Fibroblast of mammary gland (primary cell): ENCODE measurements at regions not wholly inside any gene's neighbourhood (a gene's known extent, or its start where the extent isn't known, plus 50 kb on each side); places are given as distances from the start of the nearest gene placed in this dataset.

ENCODE experiments used
- DNase-seq: peaks from one replicate; pipeline ENCODE4 v3.0.0-alpha.2; 2010; ENCODE audit warnings: low read depth
- H3K4me3 ChIP-seq: 2 replicates; pipeline ENCODE4 v1.5.1; 2011; ENCODE audit warnings: low read depth, mild to moderate bottlenecking, low read length, moderate library complexity; ENCODE audit not compliant: control insufficient read depth
- TF ChIP-seq, protein P1 (sequence below): conservative IDR thresholded peaks from 2 replicates; pipeline ENCODE4 v1.5.1; 2011; ENCODE audit warnings: low read depth, low read length, inconsistent platforms; ENCODE audit not compliant: control insufficient read depth, insufficient read depth

DNA sequence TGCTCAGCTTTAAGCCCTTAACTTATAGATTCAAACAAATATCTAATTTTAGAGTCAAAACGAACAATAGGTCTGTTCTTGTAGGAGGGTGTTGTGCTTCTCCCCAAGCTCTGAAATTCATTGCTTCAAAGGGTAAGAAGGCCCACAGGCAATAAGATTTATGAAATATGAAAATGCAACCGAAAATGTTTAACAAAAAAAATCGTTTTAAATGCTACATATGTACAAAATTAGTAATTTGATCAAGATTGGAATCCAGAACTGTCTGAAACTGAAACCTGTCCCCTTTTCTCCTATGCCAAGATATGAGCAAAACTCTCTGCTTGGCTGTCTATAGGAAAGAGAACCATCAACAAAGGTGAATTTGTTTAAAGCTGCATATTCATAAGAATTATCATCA is 534.3 kb downstream of the PLPP3 start:
- TF ChIP-seq, protein P1, sequence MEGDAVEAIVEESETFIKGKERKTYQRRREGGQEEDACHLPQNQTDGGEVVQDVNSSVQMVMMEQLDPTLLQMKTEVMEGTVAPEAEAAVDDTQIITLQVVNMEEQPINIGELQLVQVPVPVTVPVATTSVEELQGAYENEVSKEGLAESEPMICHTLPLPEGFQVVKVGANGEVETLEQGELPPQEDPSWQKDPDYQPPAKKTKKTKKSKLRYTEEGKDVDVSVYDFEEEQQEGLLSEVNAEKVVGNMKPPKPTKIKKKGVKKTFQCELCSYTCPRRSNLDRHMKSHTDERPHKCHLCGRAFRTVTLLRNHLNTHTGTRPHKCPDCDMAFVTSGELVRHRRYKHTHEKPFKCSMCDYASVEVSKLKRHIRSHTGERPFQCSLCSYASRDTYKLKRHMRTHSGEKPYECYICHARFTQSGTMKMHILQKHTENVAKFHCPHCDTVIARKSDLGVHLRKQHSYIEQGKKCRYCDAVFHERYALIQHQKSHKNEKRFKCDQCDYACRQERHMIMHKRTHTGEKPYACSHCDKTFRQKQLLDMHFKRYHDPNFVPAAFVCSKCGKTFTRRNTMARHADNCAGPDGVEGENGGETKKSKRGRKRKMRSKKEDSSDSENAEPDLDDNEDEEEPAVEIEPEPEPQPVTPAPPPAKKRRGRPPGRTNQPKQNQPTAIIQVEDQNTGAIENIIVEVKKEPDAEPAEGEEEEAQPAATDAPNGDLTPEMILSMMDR = no peak
- DNase-seq = no peak
- H3K4me3 ChIP-seq = no peak overlapping the region

DNA sequence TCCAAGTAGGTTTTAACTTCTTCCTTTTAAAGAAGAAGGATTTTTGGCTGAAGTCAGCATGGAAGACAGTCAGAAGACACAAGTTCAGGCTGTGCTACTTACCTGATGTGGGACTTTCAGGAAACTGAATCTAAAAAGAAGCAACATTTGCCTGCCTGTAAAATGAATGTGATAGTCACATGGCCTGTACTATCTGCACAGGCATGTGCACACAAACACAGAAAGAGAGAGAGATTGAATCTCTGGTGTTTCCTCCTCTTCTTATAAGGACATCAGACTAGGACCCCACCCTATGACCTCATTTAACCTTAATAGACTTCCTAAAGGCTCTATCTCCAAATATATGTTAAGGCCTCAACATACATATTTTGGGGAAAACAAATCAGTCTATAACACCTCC is 542.9 kb downstream of the PLPP3 start:
- no peak overlapping the region for H3K4me3 ChIP-seq
- TF ChIP-seq, protein P1 = no peak
- DNase-seq = no peak

DNA sequence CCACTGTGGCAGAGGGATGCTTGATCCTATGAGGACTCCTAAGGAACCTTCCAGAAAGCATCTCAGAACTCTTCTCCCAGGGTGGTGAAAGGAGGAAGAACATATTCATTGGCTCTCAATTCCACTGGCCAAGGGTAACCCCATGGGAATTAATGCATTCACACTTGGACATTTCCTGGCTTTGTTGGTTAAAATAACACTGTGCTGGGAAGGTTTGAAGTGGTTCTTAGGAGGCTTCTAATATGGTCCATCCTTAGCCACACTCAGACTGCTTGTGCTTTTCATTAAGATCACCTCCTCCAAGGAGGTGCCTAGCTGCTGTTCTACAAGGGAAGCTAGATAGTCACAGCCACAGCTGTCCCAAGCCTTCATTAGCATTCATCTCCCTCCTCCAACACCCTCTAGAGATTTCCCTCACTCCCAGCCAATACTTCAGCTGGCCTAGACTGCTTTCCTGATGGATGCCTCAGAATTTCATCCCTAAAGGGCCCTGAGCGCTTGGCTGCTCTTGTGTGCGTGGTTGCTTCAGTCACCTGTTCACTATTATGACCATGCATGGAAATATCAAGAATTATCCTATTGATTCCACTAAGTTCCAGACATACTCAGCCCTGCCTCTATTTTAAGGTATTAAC is 544.4 kb downstream of the PLPP3 start:
- TF ChIP-seq, protein P1 = no peak
- DNase-seq = peak; percentile 60
- H3K4me3 ChIP-seq = no peak overlapping the region

DNA sequence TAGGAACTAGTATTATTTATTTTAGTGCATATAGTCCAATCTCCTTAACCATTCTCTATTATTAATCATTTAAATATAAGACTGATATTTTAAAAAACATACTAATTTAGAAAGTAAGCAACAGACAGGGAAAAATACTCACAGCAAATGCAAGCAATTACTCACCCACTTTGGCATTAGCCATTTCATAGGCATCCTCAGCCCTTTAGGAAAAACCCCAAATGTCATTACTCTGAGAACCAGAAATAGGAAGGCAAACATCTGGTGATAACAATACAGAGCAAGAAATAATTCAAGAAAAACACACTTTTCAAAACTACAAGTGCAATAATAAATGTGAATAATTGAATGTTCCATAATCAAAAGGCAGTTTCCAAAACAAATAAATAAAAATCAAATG is 545.1 kb downstream of the PLPP3 start:
- DNase-seq = peak; percentile 74
- TF ChIP-seq, protein P1 = no peak
- no peak overlapping the region for H3K4me3 ChIP-seq

DNA sequence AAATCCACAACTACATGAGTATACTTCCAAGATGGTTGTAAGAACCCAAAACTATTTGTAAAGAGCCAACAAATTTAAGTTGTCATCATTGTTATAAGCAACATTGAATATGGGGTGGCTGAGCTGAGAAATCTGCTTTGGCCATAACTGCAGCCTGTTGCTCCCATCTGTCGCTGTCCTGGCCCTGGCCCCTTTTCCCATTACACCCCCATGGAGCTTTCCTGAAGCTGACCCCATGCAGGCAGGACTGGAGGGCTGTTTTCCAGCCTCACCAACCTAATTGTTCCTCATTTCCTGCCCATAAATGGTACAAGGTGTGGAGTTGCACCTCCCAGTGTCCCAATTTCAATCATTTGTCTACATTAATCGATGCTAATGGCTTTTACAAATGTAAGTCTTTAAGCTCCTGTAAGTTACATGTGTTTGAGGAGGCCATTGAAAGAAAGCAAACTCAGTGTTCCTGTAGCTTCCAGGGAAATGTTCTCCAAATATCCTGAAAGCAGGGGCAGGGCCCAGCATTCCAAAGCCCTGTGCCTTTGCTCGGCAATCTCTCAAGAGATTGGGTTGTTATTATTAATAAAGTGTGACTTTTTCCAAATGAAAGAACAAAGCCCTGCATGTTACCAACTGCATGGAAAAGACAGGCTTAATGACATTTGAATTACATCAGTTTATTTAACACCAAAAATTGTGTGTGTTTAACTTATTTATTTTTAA is 545.9 kb downstream of the PLPP3 start:
- DNase-seq = no peak
- TF ChIP-seq, protein P1 = no peak
- H3K4me3 ChIP-seq = no peak overlapping the region

DNA sequence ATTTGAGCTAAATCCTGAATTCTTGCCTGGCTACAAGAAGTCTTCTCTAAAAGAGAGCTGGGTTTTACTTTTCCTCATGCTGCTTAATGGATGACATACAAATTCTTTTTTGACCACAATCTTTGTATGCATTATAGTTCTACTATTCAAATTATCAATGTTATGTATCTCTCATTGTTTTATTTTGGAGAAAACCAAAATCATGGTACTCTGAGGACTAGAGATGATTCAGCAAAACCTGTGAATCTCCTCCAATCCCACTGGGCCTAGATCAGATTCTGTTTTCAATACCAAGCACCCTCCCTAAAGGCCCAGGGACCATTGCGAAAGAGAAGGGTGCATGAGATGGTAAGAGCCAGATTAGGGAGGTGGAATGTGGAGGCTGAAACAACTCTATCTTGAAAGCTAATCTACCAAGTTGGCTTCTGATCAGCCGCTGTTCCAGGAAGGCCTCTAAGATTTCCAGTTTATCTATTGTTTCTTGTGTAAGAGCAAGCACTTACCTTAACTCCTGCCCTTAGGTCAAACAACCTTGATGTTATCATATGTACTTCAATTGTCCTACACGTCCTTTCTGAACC is 547.2 kb downstream of the PLPP3 start:
- H3K4me3 ChIP-seq = no peak overlapping the region
- DNase-seq = no peak
- TF ChIP-seq, protein P1 = no peak
